NCI-H1436 (cell line): ENCODE measurements at regions not wholly inside any gene's neighbourhood (a gene's known extent, or its start where the extent isn't known, plus 50 kb on each side); places are given as distances from the start of the nearest gene placed in this dataset.

ENCODE experiments used
- DNase-seq: peaks from one replicate; lab custom pipeline; 2025; lab: John Stamatoyannopoulos, UW

- DNase-seq: no peak
Observed at GRCh38 chr3:127349501-127350171, 61.8 kb upstream of the PRR20G start.

GRCh38 chr3:127342735-127343134, 54.9 kb upstream of the PRR20G start:
- no peak for DNase-seq

GRCh38 chr3:127339928-127340861, 52.3 kb upstream of the PRR20G start:
- DNase-seq: no peak

- DNase-seq: no peak
Observed at GRCh38 chr3:127339016-127339415, 51.2 kb upstream of the PRR20G start.

- DNase-seq: no peak
Observed at GRCh38 chr3:127337911-127338531, 50.2 kb upstream of the PRR20G start.
